ENCODE measurements at regions not wholly inside any gene's neighbourhood (a gene's known extent, or its start where the extent isn't known, plus 50 kb on each side); places are given as distances from the start of the nearest gene placed in this dataset.
A peak's percentile ranks its signal among the peaks of the same experiment; 100 is the strongest.
"Not testable (repeated sequence)": the region's sequence is repeated elsewhere in the genome, so short reads cannot be mapped to it uniquely, and the experiment has no call there.

GRCh38 chr5:120164986-120165385, 299.1 kb upstream of the PRR16 start:
- Mint-ChIP-seq H3K4me1 (no peaks in the 10 kb centered on the region), H3K36me3 (ENCODE audit: low read depth) (no peaks in the 10 kb centered on the region), H3K4me3 (no peak overlapping the region), H3K27ac (ENCODE audit: unreplicated experiment) (no peak overlapping the region), H3K9me3 (no peaks in the 10 kb centered on the region), H3K27me3 (ENCODE audit: low read depth) (no peaks in the 10 kb centered on the region)
- no peak for DNase-seq (ENCODE audit: low read depth, low spot score)
- no peak for TF ChIP-seq CTCF (conservative IDR thresholded peaks at IDR 0.05)

- Mint-ChIP-seq H3K9me3 (no peaks in the 10 kb centered on the region), H3K27me3 (ENCODE audit: low read depth) (no peaks in the 10 kb centered on the region), H3K4me3 (no peak overlapping the region), H3K4me1 (no peaks in the 10 kb centered on the region), H3K36me3 (ENCODE audit: low read depth) (no peaks in the 10 kb centered on the region), H3K27ac (ENCODE audit: unreplicated experiment) (peak overlapping the region; percentile 85)
- TF ChIP-seq CTCF (conservative IDR thresholded peaks at IDR 0.05), result no peak
- DNase-seq (ENCODE audit: low read depth, low spot score), result no peak
Observed at GRCh38 chr5:120173125-120173524, 291.0 kb upstream of the PRR16 start.

- Mint-ChIP-seq H3K27ac (ENCODE audit: unreplicated experiment) (no peak overlapping the region), H3K36me3 (ENCODE audit: low read depth) (no peaks in the 10 kb centered on the region), H3K4me3 (no peak overlapping the region), H3K27me3 (ENCODE audit: low read depth) (no peaks in the 10 kb centered on the region), H3K9me3 (no peaks in the 10 kb centered on the region), H3K4me1 (no peaks in the 10 kb centered on the region)
- DNase-seq (ENCODE audit: low read depth, low spot score), result no peak
- no peak for TF ChIP-seq CTCF (conservative IDR thresholded peaks at IDR 0.05)
Observed at GRCh38 chr5:120174089-120174488, 290.0 kb upstream of the PRR16 start.

- H3K36me3 Mint-ChIP-seq (ENCODE audit: low read depth); H3K4me3 Mint-ChIP-seq; H3K4me1 Mint-ChIP-seq; DNase-seq (ENCODE audit: low read depth, low spot score); H3K9me3 Mint-ChIP-seq; H3K27me3 Mint-ChIP-seq (ENCODE audit: low read depth); H3K27ac Mint-ChIP-seq (ENCODE audit: unreplicated experiment): not testable (repeated sequence)
Observed at GRCh38 chr5:120181238-120181637, 282.9 kb upstream of the PRR16 start.

GRCh38 chr5:120194650-120195049, 269.4 kb upstream of the PRR16 start:
- not testable (repeated sequence) for H3K27me3 Mint-ChIP-seq (ENCODE audit: low read depth); H3K27ac Mint-ChIP-seq (ENCODE audit: unreplicated experiment); H3K4me1 Mint-ChIP-seq

GRCh38 chr5:120199559-120199958, 264.5 kb upstream of the PRR16 start:
- no peaks in the 10 kb centered on the region for H3K9me3 Mint-ChIP-seq
- H3K27me3 Mint-ChIP-seq (ENCODE audit: low read depth), result peaks cover 3% of the 10 kb centered on the region
- no peak for DNase-seq (ENCODE audit: low read depth, low spot score)
- TF ChIP-seq CTCF (conservative IDR thresholded peaks at IDR 0.05), result no peak
- no peaks in the 10 kb centered on the region for H3K36me3 Mint-ChIP-seq (ENCODE audit: low read depth)
- no peak overlapping the region for H3K4me3 Mint-ChIP-seq
- no peak overlapping the region for H3K27ac Mint-ChIP-seq (ENCODE audit: unreplicated experiment)
- no peaks in the 10 kb centered on the region for H3K4me1 Mint-ChIP-seq

More at GRCh38 chr5:120194650-120195049, 269.4 kb upstream of the PRR16 start:
- H3K9me3 Mint-ChIP-seq; H3K4me3 Mint-ChIP-seq; DNase-seq (ENCODE audit: low read depth, low spot score); H3K36me3 Mint-ChIP-seq (ENCODE audit: low read depth): not testable (repeated sequence)

- no peak overlapping the region for H3K4me3 Mint-ChIP-seq
- no peak for DNase-seq (ENCODE audit: low read depth, low spot score)
- no peak overlapping the region for H3K27ac Mint-ChIP-seq (ENCODE audit: unreplicated experiment)
- H3K9me3 Mint-ChIP-seq, result peaks cover 5% of the 10 kb centered on the region
- peaks cover 3% of the 10 kb centered on the region for H3K36me3 Mint-ChIP-seq (ENCODE audit: low read depth)
- H3K4me1 Mint-ChIP-seq, result no peaks in the 10 kb centered on the region
- H3K27me3 Mint-ChIP-seq (ENCODE audit: low read depth), result no peaks in the 10 kb centered on the region
- no peak for TF ChIP-seq CTCF (conservative IDR thresholded peaks at IDR 0.05)
Observed at GRCh38 chr5:120207129-120207528, 257.0 kb upstream of the PRR16 start.
